Glutamatergic neuron (in vitro differentiated cells): ENCODE measurements at regions not wholly inside any gene's neighbourhood (a gene's known extent, or its start where the extent isn't known, plus 50 kb on each side); places are given as distances from the start of the nearest gene placed in this dataset.

ENCODE experiments used
- DNase-seq: peaks from one replicate; pipeline ENCODE4 v3.0.0; 2022
- H3K27ac Mint-ChIP-seq: one replicate; pipeline ENCODE4 v1.8.0; 2020; ENCODE audit warnings: mild to moderate bottlenecking, mixed read lengths, inconsistent platforms; ENCODE audit not compliant: unreplicated experiment
- H3K27me3 Mint-ChIP-seq: one replicate; pipeline ENCODE4 v1.8.0; 2020; ENCODE audit warnings: mild to moderate bottlenecking, moderate library complexity, mixed read lengths, inconsistent platforms; ENCODE audit not compliant: unreplicated experiment
- H3K36me3 Mint-ChIP-seq: one replicate; pipeline ENCODE4 v1.8.0; 2020; ENCODE audit warnings: mild to moderate bottlenecking, mixed read lengths, inconsistent platforms; ENCODE audit not compliant: unreplicated experiment
- H3K4me1 Mint-ChIP-seq: one replicate; pipeline ENCODE4 v1.8.0; 2020; ENCODE audit warnings: mild to moderate bottlenecking, low read depth, mixed read lengths, inconsistent platforms; ENCODE audit not compliant: unreplicated experiment
- H3K4me3 Mint-ChIP-seq: one replicate; pipeline ENCODE4 v1.8.0; 2020; ENCODE audit warnings: mild to moderate bottlenecking, mixed read lengths, inconsistent platforms; ENCODE audit not compliant: unreplicated experiment
- H3K9me3 Mint-ChIP-seq: one replicate; pipeline ENCODE4 v1.8.0; 2020; ENCODE audit warnings: mild to moderate bottlenecking, moderate library complexity, mixed read lengths, inconsistent platforms; ENCODE audit not compliant: unreplicated experiment
- TF ChIP-seq, protein P1 (sequence below): fragments of 200-600 bp; sonication (generic); IDR thresholded peaks from one replicate; pipeline ENCODE4 v1.5.0; 2021; ENCODE audit not compliant: partially characterized antibody, unreplicated experiment

DNA sequence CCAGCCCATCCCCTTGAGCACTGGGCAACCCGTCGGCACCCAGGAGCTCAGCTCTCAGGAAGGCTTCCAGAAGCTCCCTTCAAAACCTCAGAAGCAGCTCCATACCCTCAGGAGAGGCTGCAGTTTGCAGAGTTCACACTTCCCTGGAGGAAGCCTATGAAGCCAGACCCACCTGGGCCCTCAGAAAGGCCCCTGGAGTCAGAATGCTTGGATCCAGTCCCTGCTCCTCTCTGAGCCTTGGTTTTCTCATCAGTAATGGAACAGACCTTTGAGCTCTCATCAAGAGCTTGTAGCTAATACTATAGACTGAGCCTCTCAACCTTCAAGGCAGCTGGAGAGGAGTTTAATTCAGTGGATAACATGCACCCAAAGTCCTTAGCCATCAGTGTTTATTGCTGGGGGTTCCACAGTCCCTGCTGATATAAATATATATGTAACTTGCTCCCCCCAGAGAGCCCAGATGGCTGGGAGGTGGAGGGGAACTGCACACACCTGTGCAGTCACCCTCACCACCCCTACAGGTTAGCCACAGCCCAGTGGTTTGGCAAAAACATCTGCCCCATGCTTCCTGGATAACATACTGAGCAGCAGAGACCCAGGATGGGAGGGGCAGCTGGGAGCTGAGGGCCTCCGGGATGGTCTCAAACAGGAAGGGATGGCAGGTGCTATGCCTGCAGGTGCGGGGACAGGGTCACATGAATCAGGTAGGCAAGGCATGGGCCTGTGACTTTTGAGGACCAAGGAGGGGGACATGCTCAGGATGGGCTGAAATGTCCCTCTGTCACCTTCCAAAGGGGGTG lies 120.1 kb downstream of the SNX5 start:
- Mint-ChIP-seq H3K4me3 (no peak overlapping the region), H3K27ac (no peak overlapping the region), H3K9me3 (peaks cover 8% of the 10 kb centered on the region), H3K27me3 (no peaks in the 10 kb centered on the region), H3K4me1 (no peaks in the 10 kb centered on the region), H3K36me3 (no peaks in the 10 kb centered on the region)
- DNase-seq = no peak
- TF ChIP-seq, protein P1, sequence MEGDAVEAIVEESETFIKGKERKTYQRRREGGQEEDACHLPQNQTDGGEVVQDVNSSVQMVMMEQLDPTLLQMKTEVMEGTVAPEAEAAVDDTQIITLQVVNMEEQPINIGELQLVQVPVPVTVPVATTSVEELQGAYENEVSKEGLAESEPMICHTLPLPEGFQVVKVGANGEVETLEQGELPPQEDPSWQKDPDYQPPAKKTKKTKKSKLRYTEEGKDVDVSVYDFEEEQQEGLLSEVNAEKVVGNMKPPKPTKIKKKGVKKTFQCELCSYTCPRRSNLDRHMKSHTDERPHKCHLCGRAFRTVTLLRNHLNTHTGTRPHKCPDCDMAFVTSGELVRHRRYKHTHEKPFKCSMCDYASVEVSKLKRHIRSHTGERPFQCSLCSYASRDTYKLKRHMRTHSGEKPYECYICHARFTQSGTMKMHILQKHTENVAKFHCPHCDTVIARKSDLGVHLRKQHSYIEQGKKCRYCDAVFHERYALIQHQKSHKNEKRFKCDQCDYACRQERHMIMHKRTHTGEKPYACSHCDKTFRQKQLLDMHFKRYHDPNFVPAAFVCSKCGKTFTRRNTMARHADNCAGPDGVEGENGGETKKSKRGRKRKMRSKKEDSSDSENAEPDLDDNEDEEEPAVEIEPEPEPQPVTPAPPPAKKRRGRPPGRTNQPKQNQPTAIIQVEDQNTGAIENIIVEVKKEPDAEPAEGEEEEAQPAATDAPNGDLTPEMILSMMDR = no peak

DNA sequence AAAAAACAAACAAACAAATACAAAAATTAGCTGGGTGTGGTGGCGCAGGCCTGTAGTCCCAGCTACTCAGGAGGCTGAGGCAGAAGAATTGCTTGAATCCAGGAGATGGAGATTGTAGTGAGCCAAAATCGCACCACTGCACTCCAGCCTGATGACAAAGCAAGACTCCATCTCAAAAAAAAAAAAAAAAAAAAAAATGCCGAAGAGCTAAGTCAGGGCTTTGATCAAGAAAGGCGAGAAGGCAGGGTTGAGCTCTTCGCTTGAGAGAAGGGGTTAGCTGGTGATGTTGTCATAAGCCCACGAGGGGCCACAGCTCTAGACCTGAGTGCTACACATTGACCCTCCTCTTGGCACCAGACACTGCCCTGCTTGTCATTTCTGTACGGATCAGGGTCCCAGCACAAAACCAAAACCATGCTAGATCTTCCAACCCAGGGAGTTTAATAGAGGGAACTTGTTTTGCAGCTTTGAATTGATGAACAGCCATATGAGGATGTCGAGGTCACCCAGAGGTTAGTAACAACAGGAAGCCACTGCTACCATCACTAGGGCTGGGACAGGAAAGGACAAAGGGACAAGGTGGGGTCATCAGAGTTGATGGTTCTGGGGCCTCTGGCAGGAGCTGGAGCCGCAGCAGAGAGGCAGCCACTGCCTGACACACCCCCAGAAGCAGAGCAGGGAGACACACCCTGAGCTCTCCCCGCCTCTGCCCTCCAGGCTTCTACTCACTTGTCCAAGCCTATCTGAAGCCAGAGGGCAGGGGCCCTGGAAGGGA lies 122.7 kb downstream of the SNX5 start:
- no peaks in the 10 kb centered on the region for H3K27me3 Mint-ChIP-seq
- no peak for DNase-seq
- TF ChIP-seq, protein P1 = no peak
- H3K4me3 Mint-ChIP-seq = no peak overlapping the region
- no peaks in the 10 kb centered on the region for H3K4me1 Mint-ChIP-seq
- H3K27ac Mint-ChIP-seq = no peak overlapping the region
- H3K36me3 Mint-ChIP-seq = peaks cover 5% of the 10 kb centered on the region
- H3K9me3 Mint-ChIP-seq = peaks cover 8% of the 10 kb centered on the region

DNA sequence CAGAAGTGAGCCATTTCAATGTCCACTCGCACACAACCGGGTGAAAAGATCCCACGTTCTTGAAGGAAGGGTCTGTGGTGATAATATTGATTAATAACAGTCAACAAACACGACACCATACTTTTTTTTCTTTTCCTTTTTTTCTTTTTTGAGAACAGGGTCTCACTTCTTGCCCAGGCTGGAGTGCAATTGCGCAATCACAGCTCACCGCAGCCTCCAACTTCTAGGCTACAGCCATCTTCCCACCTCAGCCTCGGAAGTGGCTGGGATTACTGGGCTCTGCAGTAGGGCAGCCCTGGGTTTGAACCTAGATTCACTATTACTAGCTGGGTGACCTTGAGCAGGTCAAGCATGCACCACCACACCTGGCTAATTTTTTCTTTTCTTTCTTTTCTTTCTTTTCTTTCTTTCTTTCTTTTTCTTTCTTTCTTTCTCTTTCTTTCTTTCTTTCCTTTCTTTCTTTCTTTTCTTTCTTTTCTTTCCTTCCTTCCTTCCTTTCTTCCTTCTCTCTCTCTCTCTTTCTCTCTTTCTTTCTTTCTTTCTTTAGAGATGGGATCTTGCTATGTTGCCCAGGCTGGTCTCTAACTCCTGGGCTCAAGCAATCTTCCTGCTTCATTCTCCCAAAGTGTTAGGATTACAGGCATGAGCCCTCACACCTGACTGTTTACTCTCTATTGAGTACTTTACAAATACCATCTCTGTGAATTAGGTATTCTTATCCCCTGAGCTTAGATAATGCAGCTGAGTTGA lies 123.9 kb downstream of the SNX5 start:
- Mint-ChIP-seq H3K4me1 (no peaks in the 10 kb centered on the region), H3K27ac (no peak overlapping the region), H3K9me3 (peaks cover 3% of the 10 kb centered on the region), H3K4me3 (no peak overlapping the region), H3K27me3 (no peaks in the 10 kb centered on the region), H3K36me3 (peaks cover 5% of the 10 kb centered on the region)
- TF ChIP-seq, protein P1 = no peak
- no peak for DNase-seq

DNA sequence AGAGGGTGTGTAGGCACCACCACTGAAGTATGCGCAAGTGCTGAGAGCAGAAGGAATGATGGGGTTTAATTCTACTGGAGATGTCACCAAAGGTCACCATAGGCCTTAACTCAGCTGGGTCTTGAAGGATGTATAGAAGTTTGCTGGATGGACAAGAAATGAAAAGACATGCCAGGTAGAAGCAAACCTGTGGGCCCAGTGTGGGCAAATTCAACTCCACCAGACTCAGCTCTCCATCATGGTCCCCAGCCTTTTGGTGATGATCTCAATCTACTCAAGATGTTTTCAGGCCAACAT lies 124.5 kb downstream of the SNX5 start:
- H3K9me3 Mint-ChIP-seq = peaks cover 3% of the 10 kb centered on the region
- H3K36me3 Mint-ChIP-seq = peaks cover 5% of the 10 kb centered on the region
- DNase-seq = no peak
- peaks cover 1% of the 10 kb centered on the region for H3K27me3 Mint-ChIP-seq
- H3K27ac Mint-ChIP-seq = no peak overlapping the region
- H3K4me1 Mint-ChIP-seq = no peaks in the 10 kb centered on the region
- no peak overlapping the region for H3K4me3 Mint-ChIP-seq
- TF ChIP-seq, protein P1 = no peak
